ENCODE measurements at regions not wholly inside any gene's neighbourhood (a gene's known extent, or its start where the extent isn't known, plus 50 kb on each side); places are given as distances from the start of the nearest gene placed in this dataset.
"Not testable (repeated sequence)": the region's sequence is repeated elsewhere in the genome, so short reads cannot be mapped to it uniquely, and the experiment has no call there.

DNA sequence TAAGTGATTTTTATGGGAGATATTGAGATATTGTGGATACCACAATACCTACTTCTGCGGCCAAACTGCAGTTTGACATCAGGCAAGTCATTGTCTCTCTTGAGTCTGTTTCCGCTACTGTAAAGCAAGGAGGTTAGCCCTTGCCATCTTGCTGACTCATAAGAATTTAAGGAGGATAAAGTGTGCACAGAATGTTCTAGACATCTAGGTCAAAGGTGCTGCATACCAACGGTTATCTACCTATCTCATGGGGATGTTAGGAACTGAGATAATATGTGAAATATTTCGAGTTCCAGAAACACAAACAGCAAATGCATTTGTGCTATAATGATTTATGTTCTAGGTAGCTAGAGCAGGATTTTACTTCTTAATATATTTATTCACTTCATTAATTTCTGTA lies 211.5 kb upstream of the NR3C2 start:
- Histone ChIP-seq H3K36me3 (no peaks in the 10 kb centered on the region), H3K9me3 (no peaks in the 10 kb centered on the region), H3K4me3 (no peak overlapping the region), H3K27me3 (no peaks in the 10 kb centered on the region), H3K4me1 (no peaks in the 10 kb centered on the region), H3K27ac (no peak overlapping the region)
- no peak for DNase-seq (ENCODE audit: low spot score in 2 of 2)
- 69% methylated on average over 4 of the region's 4 CpGs for WGBS
- no peak for TF ChIP-seq POLR2AphosphoS5 (IDR thresholded peaks at IDR 0.05)
- TF ChIP-seq EP300 (IDR thresholded peaks at IDR 0.05): no peak
- TF ChIP-seq POLR2A (IDR thresholded peaks at IDR 0.05): no peak
- no peak for TF ChIP-seq CTCF (IDR thresholded peaks at IDR 0.05)

GRCh38 chr4:148651991-148652390 lies 209.8 kb upstream of the NR3C2 start:
- Histone ChIP-seq H3K4me3 (no peak overlapping the region), H3K27ac (no peak overlapping the region), H3K4me1 (no peaks in the 10 kb centered on the region), H3K27me3 (no peaks in the 10 kb centered on the region), H3K9me3 (no peaks in the 10 kb centered on the region), H3K36me3 (no peaks in the 10 kb centered on the region)
- 67% methylated on average over 2 of the region's 2 CpGs for WGBS
- no peak for DNase-seq (ENCODE audit: low spot score in 2 of 2)
- TF ChIP-seq EP300 (IDR thresholded peaks at IDR 0.05) (no peak), CTCF (IDR thresholded peaks at IDR 0.05) (no peak), POLR2AphosphoS5 (IDR thresholded peaks at IDR 0.05) (no peak), POLR2A (IDR thresholded peaks at IDR 0.05) (no peak)

DNA sequence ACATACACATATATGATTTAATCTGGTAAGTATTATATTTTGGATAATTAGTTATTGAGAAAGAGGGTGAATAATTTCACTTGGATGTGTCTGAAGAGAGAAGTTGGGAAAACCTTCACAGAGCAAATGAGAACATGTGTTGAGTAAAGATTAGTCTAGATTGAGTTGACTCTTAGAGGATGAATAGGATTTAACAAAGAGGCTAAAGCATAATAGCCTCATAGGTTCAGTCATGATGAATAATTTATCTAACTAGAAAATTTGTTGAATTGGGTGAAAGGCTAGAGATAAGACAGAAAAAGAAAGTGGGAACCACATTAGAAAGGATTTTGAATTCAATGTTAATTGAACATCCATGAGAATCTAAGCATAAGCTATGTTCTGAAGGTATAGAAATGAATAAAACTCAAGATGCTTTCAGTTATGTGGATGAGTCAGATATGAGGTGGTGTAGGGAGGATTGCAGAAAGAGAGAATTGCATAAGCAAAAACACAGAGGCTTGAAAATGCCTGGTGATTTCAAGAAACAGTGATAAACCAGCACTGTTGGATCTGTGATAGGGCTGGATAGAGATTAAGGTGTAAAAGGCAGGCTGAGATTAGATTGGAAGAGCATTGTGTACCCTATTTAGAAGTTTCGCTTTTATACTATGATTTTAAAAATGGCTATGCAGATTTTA lies 207.6 kb upstream of the NR3C2 start:
- Histone ChIP-seq H3K27me3 (no peaks in the 10 kb centered on the region), H3K9me3 (no peaks in the 10 kb centered on the region), H3K4me3 (no peak overlapping the region), H3K36me3 (no peaks in the 10 kb centered on the region), H3K4me1 (no peaks in the 10 kb centered on the region), H3K27ac (no peak overlapping the region)
- TF ChIP-seq CTCF (IDR thresholded peaks at IDR 0.05) (no peak), POLR2A (IDR thresholded peaks at IDR 0.05) (no peak), POLR2AphosphoS5 (IDR thresholded peaks at IDR 0.05) (no peak), EP300 (IDR thresholded peaks at IDR 0.05) (no peak)
- no peak for DNase-seq (ENCODE audit: low spot score in 2 of 2)
- 87% methylated on average over 1 of the region's 1 CpG for WGBS

GRCh38 chr4:148643851-148644250 lies 201.6 kb upstream of the NR3C2 start:
- H3K9me3 ChIP-seq: no peaks in the 10 kb centered on the region
- H3K27ac ChIP-seq: no peak overlapping the region
- no peaks in the 10 kb centered on the region for H3K4me1 ChIP-seq
- no peaks in the 10 kb centered on the region for H3K27me3 ChIP-seq
- TF ChIP-seq CTCF (IDR thresholded peaks at IDR 0.05) (no peak), EP300 (IDR thresholded peaks at IDR 0.05) (no peak), POLR2A (IDR thresholded peaks at IDR 0.05) (no peak), POLR2AphosphoS5 (IDR thresholded peaks at IDR 0.05) (no peak)
- H3K4me3 ChIP-seq: no peak overlapping the region
- WGBS: 84% methylated on average over 2 of the region's 2 CpGs
- DNase-seq (ENCODE audit: low spot score in 2 of 2): no peak
- H3K36me3 ChIP-seq: no peaks in the 10 kb centered on the region

GRCh38 chr4:148642907-148643306 lies 200.7 kb upstream of the NR3C2 start:
- WGBS: 74% methylated on average over 2 of the region's 2 CpGs
- H3K4me1 ChIP-seq: no peaks in the 10 kb centered on the region
- no peak overlapping the region for H3K27ac ChIP-seq
- DNase-seq (ENCODE audit: low spot score in 2 of 2): no peak
- H3K36me3 ChIP-seq: no peaks in the 10 kb centered on the region
- no peaks in the 10 kb centered on the region for H3K27me3 ChIP-seq
- no peak overlapping the region for H3K4me3 ChIP-seq
- peaks cover 9% of the 10 kb centered on the region for H3K9me3 ChIP-seq
- TF ChIP-seq CTCF (IDR thresholded peaks at IDR 0.05): no peak
- TF ChIP-seq EP300 (IDR thresholded peaks at IDR 0.05): no peak
- TF ChIP-seq POLR2AphosphoS5 (IDR thresholded peaks at IDR 0.05): no peak
- no peak for TF ChIP-seq POLR2A (IDR thresholded peaks at IDR 0.05)

- 70% methylated on average over 2 of the region's 2 CpGs for WGBS
- not testable (repeated sequence) for H3K9me3 ChIP-seq; H3K27me3 ChIP-seq; H3K4me3 ChIP-seq; H3K27ac ChIP-seq; H3K36me3 ChIP-seq; H3K4me1 ChIP-seq; DNase-seq (ENCODE audit: low spot score in 2 of 2)
Observed at GRCh38 chr4:148638079-148638478, 195.9 kb upstream of the NR3C2 start.

DNA sequence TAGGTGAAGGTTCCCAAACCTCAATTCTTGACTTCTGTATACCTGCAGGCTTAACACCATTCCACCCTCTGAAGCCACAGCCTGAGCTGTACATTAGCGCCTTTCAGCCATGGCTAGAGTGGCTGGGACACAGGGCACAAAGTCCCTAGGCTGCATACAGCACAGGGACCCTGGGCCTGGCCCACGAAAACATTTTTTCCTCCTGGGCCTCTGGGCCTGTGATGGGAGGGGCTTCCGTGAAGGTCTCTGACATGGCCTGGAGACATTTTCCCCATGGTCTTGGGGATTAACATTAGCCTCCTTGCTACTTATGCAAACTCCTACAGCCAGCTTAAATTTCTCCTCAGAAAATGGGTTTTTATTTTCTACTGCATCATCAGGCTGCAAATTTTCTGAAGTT lies 195.2 kb upstream of the NR3C2 start:
- not testable (repeated sequence) for H3K4me3 ChIP-seq; H3K27me3 ChIP-seq; H3K4me1 ChIP-seq; DNase-seq (ENCODE audit: low spot score in 2 of 2); H3K9me3 ChIP-seq; H3K36me3 ChIP-seq; H3K27ac ChIP-seq
- 94% methylated on average over 2 of the region's 3 CpGs for WGBS
